Upper lobe of left lung (tissue), 6 donors: ENCODE measurements at regions not wholly inside any gene's neighbourhood (a gene's known extent, or its start where the extent isn't known, plus 50 kb on each side); places are given as distances from the start of the nearest gene placed in this dataset.

ENCODE experiments used
- ATAC-seq, 2 donors: fragments of 200-7000 bp; cut with Tn5 transposase; one replicate each; pipeline ENCODE4 v1.9.1; 2022; ENCODE audit warnings: mild to moderate bottlenecking in 2 of 2, moderate library complexity in 2 of 2; ENCODE audit not compliant: low FRiP score in 2 of 2
- DNase-seq, 2 donors: peaks; one replicate each; pipeline ENCODE4 v3.0.0-alpha.2; 2019 to 2020
- H3K27ac ChIP-seq, 4 donors: fragments of 200-600 bp; sonication (generic); one replicate each; pipeline ENCODE4 v1.5.1; 2016 to 2019
- H3K27me3 ChIP-seq, 4 donors: fragments of 200-600 bp; sonication (generic); one replicate each; pipeline ENCODE4 v1.5.1; 2017 to 2019
- H3K36me3 ChIP-seq, 4 donors: fragments of 200-600 bp; sonication (generic); one replicate each; pipeline ENCODE4 v1.5.1; 2016 to 2019
- H3K4me1 ChIP-seq, 4 donors: fragments of 200-600 bp; sonication (generic); one replicate each; pipeline ENCODE4 v1.5.1; 2018 to 2019
- H3K4me3 ChIP-seq, 4 donors: fragments of 200-600 bp; sonication (generic); one replicate each; pipeline ENCODE4 v1.5.1; 2017 to 2019; ENCODE audit warnings: mild to moderate bottlenecking in 2 of 4, moderate library complexity in 1 of 4
- H3K9me3 ChIP-seq, 4 donors: fragments of 200-600 bp; sonication (generic); one replicate each; pipeline ENCODE4 v1.5.1; 2018 to 2019
- EP300 ChIP-seq, 4 donors: sonication (generic); formaldehyde crosslinking; IDR thresholded peaks; one replicate each; pipeline ENCODE4 v1.5.1; 2017; ENCODE audit warnings: antibody characterized with exemption in 4 of 4, control low read depth in 2 of 4
- POLR2A ChIP-seq, 4 donors: fragments of 450-650 bp; IDR thresholded peaks; one replicate each; pipeline ENCODE4 v1.5.1; 2016 to 2017; ENCODE audit warnings: antibody characterized with exemption in 4 of 4, mild to moderate bottlenecking in 2 of 4
- POLR2AphosphoS5 ChIP-seq, 2 donors: sonication (generic); formaldehyde crosslinking; IDR thresholded peaks; one replicate each; pipeline ENCODE4 v1.5.1; 2017; ENCODE audit warnings: antibody characterized with exemption in 2 of 2
- WGBS, 2 donors: methylation state at CpG; one replicate each; pipeline ENCODE4 v1.1.5; 2017 to 2018; 5-methylcytosine and 5-hydroxymethylcytosine counted together
- TF ChIP-seq, protein P1 (sequence below), 6 experiments: fragments of 450-650 bp in 4 of 6; fragments of 200-600 bp in 2 of 6; sonication (generic) in 2 of 6; IDR thresholded peaks; one replicate each; pipeline ENCODE4 v1.5.1; 2016 to 2019; ENCODE audit warnings: antibody characterized with exemption in 6 of 6
- donor health status: DM: no; HTN: no; CAD: no; lungs with moderate emphysema.
- donor health status: DM: no; HTN: yes; CAD: no; lungs with severe emphysema.

DNA sequence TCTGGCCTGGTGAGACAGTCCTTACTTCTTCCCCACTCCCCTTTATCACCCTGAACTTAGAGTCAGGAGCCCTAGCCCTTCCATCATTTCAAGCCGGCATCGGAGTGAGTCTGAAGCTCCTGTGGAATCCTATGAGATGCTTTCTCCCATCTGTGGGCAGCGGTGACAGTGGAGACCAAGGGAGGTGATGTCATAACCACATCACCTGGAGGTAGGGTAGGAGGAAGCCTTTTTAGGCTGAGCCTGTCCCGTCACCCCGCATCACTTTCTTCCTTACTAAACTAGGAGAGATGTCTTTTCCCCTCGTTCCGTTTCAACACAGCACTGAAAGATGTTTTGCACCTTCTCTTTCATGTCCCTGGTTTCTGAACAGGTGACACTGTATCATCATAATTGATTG is 124.1 kb upstream of the WWC1 start:
- no peaks in the 10 kb centered on the region for H3K9me3 ChIP-seq
- H3K4me1 ChIP-seq: peaks cover 0 to 4% (median 0%) of the 10 kb centered on the region in 4 donors
- no peak overlapping the region for H3K27ac ChIP-seq
- TF ChIP-seq POLR2AphosphoS5 (IDR thresholded peaks at IDR 0.05) (no peak), EP300 (IDR thresholded peaks at IDR 0.05) (no peak), POLR2A (IDR thresholded peaks at IDR 0.05) (no peak)
- TF ChIP-seq, protein P1, sequence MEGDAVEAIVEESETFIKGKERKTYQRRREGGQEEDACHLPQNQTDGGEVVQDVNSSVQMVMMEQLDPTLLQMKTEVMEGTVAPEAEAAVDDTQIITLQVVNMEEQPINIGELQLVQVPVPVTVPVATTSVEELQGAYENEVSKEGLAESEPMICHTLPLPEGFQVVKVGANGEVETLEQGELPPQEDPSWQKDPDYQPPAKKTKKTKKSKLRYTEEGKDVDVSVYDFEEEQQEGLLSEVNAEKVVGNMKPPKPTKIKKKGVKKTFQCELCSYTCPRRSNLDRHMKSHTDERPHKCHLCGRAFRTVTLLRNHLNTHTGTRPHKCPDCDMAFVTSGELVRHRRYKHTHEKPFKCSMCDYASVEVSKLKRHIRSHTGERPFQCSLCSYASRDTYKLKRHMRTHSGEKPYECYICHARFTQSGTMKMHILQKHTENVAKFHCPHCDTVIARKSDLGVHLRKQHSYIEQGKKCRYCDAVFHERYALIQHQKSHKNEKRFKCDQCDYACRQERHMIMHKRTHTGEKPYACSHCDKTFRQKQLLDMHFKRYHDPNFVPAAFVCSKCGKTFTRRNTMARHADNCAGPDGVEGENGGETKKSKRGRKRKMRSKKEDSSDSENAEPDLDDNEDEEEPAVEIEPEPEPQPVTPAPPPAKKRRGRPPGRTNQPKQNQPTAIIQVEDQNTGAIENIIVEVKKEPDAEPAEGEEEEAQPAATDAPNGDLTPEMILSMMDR (IDR thresholded peaks at IDR 0.05): no peak
- DNase-seq: no peak
- no peaks in the 10 kb centered on the region for H3K36me3 ChIP-seq
- WGBS, 2 donors: 91 to 98% methylated on average over 7 of the region's 7 CpGs
- no peak for ATAC-seq
- no peak overlapping the region for H3K4me3 ChIP-seq
- no peaks in the 10 kb centered on the region for H3K27me3 ChIP-seq

DNA sequence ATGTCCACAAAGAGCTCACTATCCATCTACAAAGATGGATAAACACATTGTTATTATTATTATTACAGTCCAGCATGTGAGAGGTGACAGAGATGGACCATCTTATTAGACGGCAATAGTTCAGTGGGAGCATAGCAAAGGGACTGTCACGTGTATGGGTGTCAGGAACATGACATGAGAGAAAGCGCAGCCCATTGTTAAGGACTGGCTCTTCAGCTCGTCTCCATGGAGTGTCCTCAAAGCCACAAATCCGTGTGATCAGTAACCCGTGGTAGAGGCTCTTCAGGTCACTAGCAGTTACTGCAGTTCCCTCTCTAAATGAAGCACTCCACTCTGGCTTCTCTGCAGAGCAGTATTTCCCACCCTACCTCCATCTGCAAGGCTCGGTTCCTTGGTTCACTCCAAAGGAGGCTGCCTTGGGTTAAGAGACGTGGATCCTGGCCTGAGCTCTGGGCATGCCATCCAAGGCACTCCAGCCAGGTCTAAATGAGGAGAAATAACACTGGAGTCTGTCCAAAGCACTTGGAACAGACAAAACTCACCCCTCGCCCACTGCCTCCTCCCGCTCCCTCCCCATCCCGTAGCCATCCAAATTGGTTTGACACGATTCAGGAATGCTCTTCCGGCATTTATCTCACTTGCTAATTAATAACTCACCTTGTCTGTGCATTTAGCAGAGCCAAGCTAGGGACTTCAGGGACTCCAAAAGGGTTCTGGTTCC is 122.3 kb upstream of the WWC1 start:
- Histone ChIP-seq H3K9me3 (no peaks in the 10 kb centered on the region), H3K36me3 (no peaks in the 10 kb centered on the region), H3K4me1 (peaks cover 0 to 4% (median 0%) of the 10 kb centered on the region in 4 donors), H3K4me3 (no peak overlapping the region), H3K27me3 (no peaks in the 10 kb centered on the region), H3K27ac (no peak overlapping the region)
- DNase-seq (no peak), ATAC-seq (no peak)
- WGBS, 2 donors: 71 to 72% methylated on average over 13 of the region's 13 CpGs
- TF ChIP-seq POLR2A (IDR thresholded peaks at IDR 0.05): no peak
- TF ChIP-seq POLR2AphosphoS5 (IDR thresholded peaks at IDR 0.05): no peak
- TF ChIP-seq EP300 (IDR thresholded peaks at IDR 0.05): no peak
- TF ChIP-seq, protein P1 (IDR thresholded peaks at IDR 0.05): no peak

DNA sequence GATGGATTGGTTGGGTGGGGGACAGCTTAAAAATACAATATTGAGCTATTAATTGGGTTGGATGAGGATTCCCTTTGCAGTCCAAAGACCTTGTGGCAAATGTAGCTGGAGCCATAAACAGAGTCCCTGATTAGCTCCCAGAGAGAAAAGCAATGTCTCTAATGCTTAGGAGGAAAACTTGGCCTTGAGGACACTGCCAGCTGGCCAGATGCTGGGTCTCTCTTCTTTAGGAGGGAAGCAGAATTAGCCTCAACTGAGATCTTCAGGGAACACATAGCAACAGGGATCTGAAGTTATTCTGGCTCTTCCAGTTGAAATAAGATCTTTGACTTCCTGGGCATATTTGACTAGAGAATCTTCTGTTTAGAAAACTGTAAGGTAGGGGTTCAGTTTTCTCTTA is 121.7 kb upstream of the WWC1 start:
- H3K27ac ChIP-seq: no peak overlapping the region

DNA sequence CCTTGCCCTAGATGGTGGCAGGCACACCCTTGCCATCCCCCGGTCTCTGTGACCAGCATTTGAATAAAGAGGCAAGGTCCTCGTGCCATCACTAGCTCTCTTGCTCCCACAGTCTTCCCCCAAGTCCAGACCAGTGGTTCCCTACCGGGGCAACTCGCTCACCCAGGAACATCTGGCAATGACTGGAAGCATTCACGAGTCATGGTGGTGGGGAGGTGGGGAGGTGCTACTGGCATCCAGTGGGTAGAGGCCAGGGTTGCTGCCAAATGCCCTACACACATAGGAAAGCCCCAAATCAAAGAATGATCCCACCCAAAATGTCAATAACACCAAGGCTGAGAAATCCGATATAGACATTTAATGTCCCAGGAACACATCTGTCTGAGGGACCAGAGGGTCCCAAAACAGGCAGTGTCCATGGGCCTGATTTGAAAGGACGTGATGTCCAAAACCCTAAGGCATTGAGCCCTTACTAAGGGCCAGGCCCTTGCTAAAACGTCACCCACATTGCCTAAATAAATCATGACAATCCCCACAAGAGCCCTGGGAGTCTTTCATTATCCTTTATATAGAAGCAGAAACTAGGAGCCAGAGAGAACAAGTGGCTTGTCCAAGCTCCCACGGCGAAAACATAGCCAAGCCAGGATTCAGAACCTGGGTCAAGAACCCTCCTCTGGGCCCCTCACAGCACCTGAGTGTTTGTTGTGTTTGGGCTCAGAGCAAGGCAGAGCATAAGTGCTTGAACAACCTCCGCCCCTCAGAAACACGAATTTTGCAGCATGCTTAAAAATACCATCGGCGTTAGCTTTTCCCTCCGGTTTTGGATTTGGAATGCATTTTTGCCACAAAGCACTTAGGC is 119.3 kb upstream of the WWC1 start:
- no peak for ATAC-seq

More for the DNA sequence above, 121.7 kb upstream of the WWC1 start:
- H3K36me3 ChIP-seq: no peaks in the 10 kb centered on the region
- TF ChIP-seq, protein P1 (IDR thresholded peaks at IDR 0.05): no peak
- TF ChIP-seq EP300 (IDR thresholded peaks at IDR 0.05) (no peak), POLR2A (IDR thresholded peaks at IDR 0.05) (no peak), POLR2AphosphoS5 (IDR thresholded peaks at IDR 0.05) (no peak)
- H3K4me1 ChIP-seq: no peaks in the 10 kb centered on the region
- H3K9me3 ChIP-seq: no peaks in the 10 kb centered on the region
- ATAC-seq (no peak), DNase-seq (no peak)
- H3K4me3 ChIP-seq: no peak overlapping the region
- H3K27me3 ChIP-seq: no peaks in the 10 kb centered on the region

More for the DNA sequence above, 119.3 kb upstream of the WWC1 start:
- H3K27ac ChIP-seq: no peak overlapping the region
- TF ChIP-seq EP300 (IDR thresholded peaks at IDR 0.05) (no peak), POLR2A (IDR thresholded peaks at IDR 0.05) (no peak), POLR2AphosphoS5 (IDR thresholded peaks at IDR 0.05) (no peak)
- TF ChIP-seq, protein P1 (IDR thresholded peaks at IDR 0.05): no peak
- no peaks in the 10 kb centered on the region for H3K36me3 ChIP-seq
- no peak overlapping the region for H3K4me3 ChIP-seq
- H3K9me3 ChIP-seq: no peaks in the 10 kb centered on the region
- DNase-seq: no peak
- WGBS, 2 donors: 65 to 69% methylated on average over 15 of the region's 15 CpGs
- no peaks in the 10 kb centered on the region for H3K4me1 ChIP-seq
- no peaks in the 10 kb centered on the region for H3K27me3 ChIP-seq
